ENCODE measurements at regions not wholly inside any gene's neighbourhood (a gene's known extent, or its start where the extent isn't known, plus 50 kb on each side); places are given as distances from the start of the nearest gene placed in this dataset.

DNA sequence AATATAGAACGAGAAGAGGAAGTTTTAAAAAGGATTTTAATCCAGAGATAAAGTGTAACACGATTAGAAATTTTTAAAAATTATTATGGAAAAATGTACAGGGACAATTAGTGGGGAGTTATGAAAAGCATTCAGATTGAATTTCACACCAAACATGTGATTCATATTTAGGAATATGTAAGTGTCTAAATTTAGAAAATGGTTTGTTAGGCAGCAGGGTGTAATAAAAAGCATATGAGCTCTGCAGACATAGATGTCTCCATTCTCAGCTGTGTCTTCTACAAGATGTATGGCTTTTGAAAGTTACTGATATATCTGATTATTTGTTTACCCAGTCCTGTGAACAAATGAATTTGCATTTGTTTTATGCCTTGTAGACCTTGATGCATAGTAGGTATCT lies 638.9 kb upstream of the AGA start:
- intact Hi-C loops (cut with DNase I) = no loop called here
- Histone ChIP-seq H3K4me1 (no peaks in the 10 kb centered on the region), H3K27ac (no peak overlapping the region), H3K4me3 (no peak overlapping the region), H3K9me3 (peaks cover 0 to 10% (median 0%) of the 10 kb centered on the region in 11 donors), H3K36me3 (no peaks in the 10 kb centered on the region), H3K27me3 (no peaks in the 10 kb centered on the region)
- TF ChIP-seq, protein P1, sequence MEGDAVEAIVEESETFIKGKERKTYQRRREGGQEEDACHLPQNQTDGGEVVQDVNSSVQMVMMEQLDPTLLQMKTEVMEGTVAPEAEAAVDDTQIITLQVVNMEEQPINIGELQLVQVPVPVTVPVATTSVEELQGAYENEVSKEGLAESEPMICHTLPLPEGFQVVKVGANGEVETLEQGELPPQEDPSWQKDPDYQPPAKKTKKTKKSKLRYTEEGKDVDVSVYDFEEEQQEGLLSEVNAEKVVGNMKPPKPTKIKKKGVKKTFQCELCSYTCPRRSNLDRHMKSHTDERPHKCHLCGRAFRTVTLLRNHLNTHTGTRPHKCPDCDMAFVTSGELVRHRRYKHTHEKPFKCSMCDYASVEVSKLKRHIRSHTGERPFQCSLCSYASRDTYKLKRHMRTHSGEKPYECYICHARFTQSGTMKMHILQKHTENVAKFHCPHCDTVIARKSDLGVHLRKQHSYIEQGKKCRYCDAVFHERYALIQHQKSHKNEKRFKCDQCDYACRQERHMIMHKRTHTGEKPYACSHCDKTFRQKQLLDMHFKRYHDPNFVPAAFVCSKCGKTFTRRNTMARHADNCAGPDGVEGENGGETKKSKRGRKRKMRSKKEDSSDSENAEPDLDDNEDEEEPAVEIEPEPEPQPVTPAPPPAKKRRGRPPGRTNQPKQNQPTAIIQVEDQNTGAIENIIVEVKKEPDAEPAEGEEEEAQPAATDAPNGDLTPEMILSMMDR (IDR thresholded peaks at IDR 0.05) = no peak
- 68 to 70% methylated on average over 2 of the region's 2 CpGs for WGBS, 2 donors
- ATAC-seq = no peak
- DNase-seq = no peak

DNA sequence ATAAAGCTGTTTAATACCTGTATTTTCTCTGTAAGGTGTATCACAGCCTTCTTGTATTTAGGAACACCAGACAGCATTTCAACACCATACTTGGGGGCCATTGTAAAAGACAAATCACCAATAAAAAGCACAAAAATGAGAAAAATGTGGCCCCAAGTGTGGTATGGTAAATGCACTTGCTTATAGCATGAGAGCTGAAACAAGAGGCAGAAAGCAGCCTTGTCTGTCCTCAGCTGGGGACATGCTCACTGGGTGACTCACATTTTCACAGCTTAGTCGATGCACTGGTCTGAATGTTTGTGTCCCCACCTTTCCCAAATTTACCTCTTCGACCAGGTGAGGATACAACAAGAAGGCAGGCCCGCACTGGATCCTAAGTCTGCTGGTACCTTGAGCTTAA lies 639.7 kb upstream of the AGA start:
- intact Hi-C loops (cut with DNase I) = no loop called here
- H3K27me3 ChIP-seq = no peaks in the 10 kb centered on the region
- no peak overlapping the region for H3K4me3 ChIP-seq
- ATAC-seq = no peak
- H3K9me3 ChIP-seq = peaks cover 0 to 10% (median 0%) of the 10 kb centered on the region in 11 donors
- H3K4me1 ChIP-seq = no peaks in the 10 kb centered on the region
- WGBS, 2 donors = 73 to 82% methylated on average over 3 of the region's 3 CpGs
- TF ChIP-seq, protein P1 (IDR thresholded peaks at IDR 0.05) = no peak
- no peaks in the 10 kb centered on the region for H3K36me3 ChIP-seq
- DNase-seq = no peak
- no peak overlapping the region for H3K27ac ChIP-seq

DNA sequence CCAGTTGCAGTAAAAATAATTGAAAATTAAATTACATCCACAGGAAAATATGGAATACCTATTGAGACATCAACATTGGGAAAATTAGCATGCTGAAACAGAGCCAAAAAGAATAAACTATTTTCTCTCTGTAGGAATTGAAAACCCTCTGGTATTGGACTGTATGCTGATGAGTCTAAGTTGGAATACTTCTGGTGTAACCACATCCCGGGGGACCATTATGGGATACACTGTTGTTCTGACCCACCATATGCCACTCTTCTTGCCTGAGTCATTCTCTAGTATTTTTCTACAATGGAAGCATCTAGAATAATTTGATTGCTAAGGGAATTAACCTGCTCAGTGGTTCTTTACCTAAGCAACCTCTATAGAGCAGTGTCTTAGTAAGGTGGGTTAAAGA lies 640.7 kb upstream of the AGA start:
- intact Hi-C loops (cut with DNase I) = no loop called here
- peaks cover 0 to 10% (median 0%) of the 10 kb centered on the region in 11 donors for H3K9me3 ChIP-seq
- no peak for ATAC-seq
- DNase-seq = no peak
- H3K36me3 ChIP-seq = no peaks in the 10 kb centered on the region
- no peaks in the 10 kb centered on the region for H3K27me3 ChIP-seq
- TF ChIP-seq, protein P1 (IDR thresholded peaks at IDR 0.05) = no peak
- no peaks in the 10 kb centered on the region for H3K4me1 ChIP-seq
- no peak overlapping the region for H3K27ac ChIP-seq
- 92 to 97% methylated on average over 1 of the region's 1 CpG for WGBS, 2 donors
- H3K4me3 ChIP-seq = no peak overlapping the region

DNA sequence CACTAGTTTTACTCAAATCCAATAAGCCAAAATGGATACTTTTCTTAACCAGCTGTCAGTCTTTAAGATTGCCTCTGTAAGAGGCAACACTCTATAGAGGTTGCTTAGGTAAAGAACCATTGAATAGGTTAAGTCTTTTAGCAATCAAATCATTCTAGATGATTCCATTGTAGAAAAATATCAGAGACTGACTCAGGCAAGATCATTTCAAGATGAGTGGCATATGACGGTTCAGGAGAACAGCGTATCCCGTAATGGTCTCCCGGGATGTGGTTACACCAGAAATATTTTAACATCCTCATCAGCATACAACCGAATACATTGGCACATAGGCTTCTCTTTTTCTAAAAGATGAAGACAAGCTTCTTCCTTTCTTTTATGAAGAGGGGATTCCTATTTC lies 641.7 kb upstream of the AGA start:
- DNase-seq (no peak), ATAC-seq (no peak)
- Histone ChIP-seq H3K27me3 (no peaks in the 10 kb centered on the region), H3K9me3 (peaks cover 0 to 10% (median 0%) of the 10 kb centered on the region in 11 donors), H3K4me1 (no peaks in the 10 kb centered on the region), H3K4me3 (no peak overlapping the region), H3K27ac (no peak overlapping the region), H3K36me3 (no peaks in the 10 kb centered on the region)
- TF ChIP-seq, protein P1 (IDR thresholded peaks at IDR 0.05) = no peak
- intact Hi-C loops (cut with DNase I) = no loop called here
- WGBS, 2 donors = 83 to 94% methylated on average over 5 of the region's 5 CpGs
